Vagina (tissue), 2 donors: ENCODE measurements at regions not wholly inside any gene's neighbourhood (a gene's known extent, or its start where the extent isn't known, plus 50 kb on each side); places are given as distances from the start of the nearest gene placed in this dataset.

ENCODE experiments used
- CTCF ChIP-seq, 3 experiments: fragments of 450-650 bp in 2 of 3; fragments of 200-600 bp in 1 of 3; sonication (generic) in 1 of 3; IDR thresholded peaks; one replicate each; pipeline ENCODE4 v1.5.1; 2017 to 2019; ENCODE audit warnings: antibody characterized with exemption in 3 of 3, mild to moderate bottlenecking in 2 of 3, moderate library complexity in 2 of 3
- POLR2AphosphoS5 ChIP-seq, 2 donors: sonication (generic); formaldehyde crosslinking; IDR thresholded peaks; one replicate each; pipeline ENCODE4 v1.9.0; 2017; ENCODE audit warnings: antibody characterized with exemption in 2 of 2, mild to moderate bottlenecking in 2 of 2, low read depth in 1 of 2; ENCODE audit not compliant: insufficient read depth in 1 of 2

GRCh38 chr14:53391631-53392285 lies 238.6 kb upstream of the DDHD1 start:
- TF ChIP-seq POLR2AphosphoS5 (IDR thresholded peaks at IDR 0.05; ENCODE audit: insufficient read depth in 1 of 2, low read depth in 1 of 2) = no peak
- no peak for TF ChIP-seq CTCF (IDR thresholded peaks at IDR 0.05)
